ENCODE measurements at regions not wholly inside any gene's neighbourhood (a gene's known extent, or its start where the extent isn't known, plus 50 kb on each side); places are given as distances from the start of the nearest gene placed in this dataset.

DNA sequence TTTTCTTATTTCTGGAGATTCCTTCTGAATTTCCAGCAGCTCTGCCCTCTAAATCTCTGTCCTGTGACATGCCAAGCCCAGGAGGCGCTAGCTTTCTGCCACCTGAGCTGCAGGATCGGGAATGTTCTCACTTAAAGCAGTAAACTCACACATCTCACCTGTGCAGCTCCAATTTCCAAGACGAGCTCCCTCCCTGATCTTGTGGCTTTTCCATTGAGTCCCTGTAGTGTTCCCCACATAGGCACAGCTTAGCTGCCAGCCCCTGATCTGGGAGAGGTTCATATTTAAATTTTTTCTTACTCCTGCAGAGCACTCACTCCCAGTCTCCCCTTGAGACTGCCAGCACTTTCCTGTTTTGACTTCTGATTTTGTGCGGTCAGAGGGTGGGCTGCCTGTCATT, 479.3 kb downstream of the GLRX3 start:
- TF ChIP-seq CTCF (IDR thresholded peaks at IDR 0.05; ENCODE audit: insufficient read depth, low read length, missing control alignments): no peak
- ChIA-PET CTCF (no interaction called here), POLR2A (no interaction called here)
- no peak overlapping the region for H3K4me3 ChIP-seq (ENCODE audit: low read depth, low read length)
- DNase-seq (ENCODE audit: low read depth, low spot score): no peak

DNA sequence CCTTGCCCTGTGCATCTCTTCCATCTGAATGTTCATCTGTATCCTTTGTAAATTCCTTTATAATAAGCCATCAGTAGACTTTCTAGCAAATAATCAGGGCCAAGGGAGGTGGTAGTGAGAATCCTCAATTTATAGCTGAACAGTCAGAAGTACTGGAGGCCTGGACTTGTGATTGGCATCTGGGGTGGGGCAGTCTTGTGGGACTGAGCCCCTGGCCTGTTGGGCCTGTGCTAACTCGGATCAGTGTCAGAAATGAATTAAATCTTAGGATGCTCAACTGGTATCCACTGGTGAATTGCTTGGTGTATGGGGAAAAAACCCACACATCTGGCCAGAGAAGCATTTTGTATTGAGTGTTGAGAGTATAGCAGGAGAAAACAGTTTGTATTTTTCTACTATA, 481.8 kb downstream of the GLRX3 start:
- ChIA-PET POLR2A (no interaction called here), CTCF (no interaction called here)
- no peak for DNase-seq (ENCODE audit: low read depth, low spot score)
- TF ChIP-seq CTCF (IDR thresholded peaks at IDR 0.05; ENCODE audit: insufficient read depth, low read length, missing control alignments): no peak
- no peak overlapping the region for H3K4me3 ChIP-seq (ENCODE audit: low read depth, low read length)

DNA sequence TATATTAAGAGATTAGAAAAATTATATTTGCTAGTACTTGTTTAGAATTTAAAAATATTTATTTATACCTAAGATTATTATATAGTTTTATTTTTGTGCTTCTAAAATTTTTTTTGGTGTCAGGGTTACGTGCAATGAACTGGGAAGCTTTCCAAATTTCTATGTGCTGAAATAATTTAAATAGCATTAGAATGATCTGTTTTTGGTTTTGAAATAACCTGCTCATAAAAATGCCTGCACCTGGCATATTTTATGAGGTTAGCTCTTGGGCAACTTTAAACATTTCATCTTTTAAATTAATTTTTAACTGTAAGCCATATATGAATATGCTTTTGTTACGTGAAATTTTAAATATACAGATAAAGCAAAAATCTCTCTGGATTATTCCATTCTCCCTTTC, 482.5 kb downstream of the GLRX3 start:
- ChIA-PET POLR2A (no interaction called here), CTCF (no interaction called here)
- no peak overlapping the region for H3K4me3 ChIP-seq (ENCODE audit: low read depth, low read length)
- TF ChIP-seq CTCF (IDR thresholded peaks at IDR 0.05; ENCODE audit: insufficient read depth, low read length, missing control alignments): no peak
- no peak for DNase-seq (ENCODE audit: low read depth, low spot score)

- POLR2A ChIA-PET: no interaction called here
- H3K4me3 ChIP-seq (ENCODE audit: low read depth, low read length): no peak overlapping the region
- DNase-seq (ENCODE audit: low read depth, low spot score): no peak
- TF ChIP-seq CTCF (IDR thresholded peaks at IDR 0.05; ENCODE audit: insufficient read depth, low read length, missing control alignments): no peak
- CTCF ChIA-PET: no interaction called here
Measured at GRCh38 chr10:130621231-130621775, 485.1 kb downstream of the GLRX3 start.

DNA sequence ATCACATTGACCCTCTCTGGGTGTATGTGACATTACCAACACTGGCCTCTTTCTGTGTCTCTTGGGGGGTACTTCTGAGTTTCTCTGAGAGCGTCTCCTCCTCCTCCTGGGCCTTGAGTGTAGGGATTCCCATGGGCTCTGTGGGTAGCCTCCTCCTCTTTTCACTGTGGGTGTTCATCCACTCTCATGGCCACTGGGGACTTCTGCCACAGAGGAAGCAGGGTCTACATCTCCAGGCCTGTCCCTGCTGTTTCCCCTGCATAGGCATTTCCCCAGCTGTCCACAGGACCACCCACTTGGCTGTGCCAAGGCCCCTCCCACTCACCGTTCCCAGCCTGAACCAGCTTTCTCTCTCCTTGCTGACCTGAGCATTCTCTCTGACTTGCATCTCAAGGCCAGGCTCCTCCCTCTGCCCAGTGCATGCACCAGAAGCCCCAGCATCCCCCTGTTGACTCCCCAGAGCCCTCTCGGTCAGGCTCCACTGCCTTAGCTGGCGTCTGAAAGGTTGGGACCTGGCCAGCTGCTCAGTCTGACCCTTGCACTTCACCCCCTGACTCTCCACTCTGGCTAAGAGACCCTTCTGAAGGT, 487.6 kb downstream of the GLRX3 start:
- CTCF ChIA-PET: interaction anchor here (0.6 kb wide), 1 partner anchor 991 kb away, joined by 3 read pairs; no protein-coding TSS in a partner anchor
- POLR2A ChIA-PET: no interaction called here
- DNase-seq (ENCODE audit: low read depth, low spot score): no peak
- no peak for TF ChIP-seq CTCF (IDR thresholded peaks at IDR 0.05; ENCODE audit: insufficient read depth, low read length, missing control alignments)
- H3K4me3 ChIP-seq (ENCODE audit: low read depth, low read length): no peak overlapping the region

- TF ChIP-seq CTCF (IDR thresholded peaks at IDR 0.05; ENCODE audit: insufficient read depth, low read length, missing control alignments): no peak
- POLR2A ChIA-PET: no interaction called here
- DNase-seq (ENCODE audit: low read depth, low spot score): no peak
- H3K4me3 ChIP-seq (ENCODE audit: low read depth, low read length): no peak overlapping the region
- CTCF ChIA-PET: no interaction called here
Measured at GRCh38 chr10:130627346-130628045, 491.3 kb downstream of the GLRX3 start.
